Left colon (tissue), 2 donors: ENCODE measurements at regions not wholly inside any gene's neighbourhood (a gene's known extent, or its start where the extent isn't known, plus 50 kb on each side); places are given as distances from the start of the nearest gene placed in this dataset.
"Not testable (repeated sequence)": the region's sequence is repeated elsewhere in the genome, so short reads cannot be mapped to it uniquely, and the experiment has no call there.

Source experiments
- ATAC-seq: fragments of 200-7000 bp; cut with Tn5 transposase; one replicate; pipeline ENCODE4 v1.9.1; 2020; ENCODE audit warnings: mild to moderate bottlenecking, moderate library complexity
- DNase-seq, 2 donors: peaks; one replicate each; pipeline ENCODE4 v3.0.0-alpha.2; 2020
- intact Hi-C, 2 donors: fragments of 100-400 bp; cut with DNase I in 1 of 2; cut with micrococcal nuclease in 1 of 2; formaldehyde crosslinking; loops; one replicate each; pipeline versions ENCODE4 v1.11.2 to v1.14.0; 2022; cut with DNase I, micrococcal nuclease
- donor health status: DM: no; HTN: no; CAD: no.
- donor health status: DM: yes; HTN: yes; CAD: no.

GRCh38 chr2:105556366-105556765, 157.5 kb upstream of the FHL2 start:
- intact Hi-C loops = no loop called here
- no peak for DNase-seq
- ATAC-seq = no peak

GRCh38 chr2:105554235-105554634, 155.4 kb upstream of the FHL2 start:
- no peak for DNase-seq
- intact Hi-C loops = no loop called here
- ATAC-seq = no peak

- intact Hi-C loops = no loop called here
- no peak for ATAC-seq
- no peak for DNase-seq
Observed at GRCh38 chr2:105553538-105554196, 154.8 kb upstream of the FHL2 start.

GRCh38 chr2:105546628-105546974, 147.8 kb upstream of the FHL2 start:
- DNase-seq = no peak
- ATAC-seq = no peak
- intact Hi-C loops = no loop called here

GRCh38 chr2:105545730-105546627, 147.1 kb upstream of the FHL2 start:
- ATAC-seq = peak; percentile 78
- intact Hi-C loops = no loop called here
- DNase-seq = peak in 1 of 2 donors; percentile 73

- no peak for DNase-seq
- intact Hi-C loops = no loop called here
- no peak for ATAC-seq
Observed at GRCh38 chr2:105544591-105545377, 145.9 kb upstream of the FHL2 start.

GRCh38 chr2:105541189-105542050, 142.6 kb upstream of the FHL2 start:
- ATAC-seq (peak; percentile 49), DNase-seq (no peak)
- intact Hi-C loops = no loop called here

GRCh38 chr2:105540642-105541041, 141.8 kb upstream of the FHL2 start:
- no peak for ATAC-seq
- intact Hi-C loops = no loop called here
- DNase-seq = no peak

GRCh38 chr2:105539331-105539730, 140.5 kb upstream of the FHL2 start:
- intact Hi-C loops = no loop called here
- ATAC-seq (no peak), DNase-seq (no peak)

GRCh38 chr2:105538840-105539239, 140.0 kb upstream of the FHL2 start:
- DNase-seq = no peak
- intact Hi-C loops = no loop called here
- ATAC-seq = no peak

GRCh38 chr2:105537920-105538319, 139.1 kb upstream of the FHL2 start:
- DNase-seq (no peak), ATAC-seq (no peak)
- intact Hi-C loops = no loop called here

GRCh38 chr2:105537466-105537865, 138.6 kb upstream of the FHL2 start:
- intact Hi-C loops = no loop called here
- ATAC-seq (no peak), DNase-seq (no peak)

GRCh38 chr2:105536175-105536574, 137.3 kb upstream of the FHL2 start:
- DNase-seq (no peak), ATAC-seq (no peak)
- intact Hi-C loops = no loop called here

- ATAC-seq, DNase-seq, intact Hi-C loops: not testable (repeated sequence)
Observed at GRCh38 chr2:105529258-105529657, 130.4 kb upstream of the FHL2 start.

GRCh38 chr2:105526000-105526925, 127.4 kb upstream of the FHL2 start:
- intact Hi-C loops = no loop called here

GRCh38 chr2:105525201-105525600, 126.3 kb upstream of the FHL2 start:
- intact Hi-C loops = no loop called here
- ATAC-seq (no peak), DNase-seq (no peak)

More at GRCh38 chr2:105526000-105526925, 127.4 kb upstream of the FHL2 start:
- no peak for ATAC-seq
- no peak for DNase-seq

- intact Hi-C loops = no loop called here
- ATAC-seq = no peak
- no peak for DNase-seq
Observed at GRCh38 chr2:105522645-105523044, 123.8 kb upstream of the FHL2 start.

GRCh38 chr2:105521616-105522015, 122.8 kb upstream of the FHL2 start:
- DNase-seq (no peak), ATAC-seq (no peak)
- intact Hi-C loops = loop anchor here in 1 of 2 donors (2.0 kb wide), 1 partner anchor 153 kb away; no protein-coding TSS in a partner anchor
